ENCODE measurements at regions not wholly inside any gene's neighbourhood (a gene's known extent, or its start where the extent isn't known, plus 50 kb on each side); places are given as distances from the start of the nearest gene placed in this dataset.

DNA sequence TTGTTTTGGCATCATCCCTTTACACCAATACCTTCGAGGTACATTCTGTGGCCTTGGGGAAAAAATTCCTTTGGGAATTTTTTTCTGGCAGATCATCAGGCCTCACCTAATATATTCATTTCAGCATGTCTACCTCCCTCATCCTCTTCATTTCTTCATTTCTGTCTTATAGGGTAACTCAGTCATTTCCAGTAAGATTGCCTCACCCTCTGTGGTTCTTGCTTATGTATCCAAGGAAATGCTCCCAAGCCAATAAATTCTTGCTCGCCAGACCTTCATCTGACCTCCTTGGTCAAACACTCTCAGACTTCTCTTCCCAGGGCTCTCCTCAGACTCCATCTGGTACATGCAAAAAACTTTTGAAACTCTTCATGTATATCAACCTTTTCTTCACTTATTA, 265.6 kb downstream of the TMX3 start:
- H4K91ac ChIP-seq (replicated peaks; ENCODE audit: insufficient read length, low read length): no peak overlapping the region
- H2BK20ac ChIP-seq (ENCODE audit: low read length): no peak overlapping the region
- no peak overlapping the region for H2BK15ac ChIP-seq (ENCODE audit: low read length)
- H3K23me2 ChIP-seq (ENCODE audit: low read depth, low read length): no peaks in the 10 kb centered on the region; the same call in 1 of the 2 replicates
- 97% methylated on average over 2 of the region's 2 CpGs; no CpG with 5 or more reads in 1 of the 2 experiments for WGBS, 2 experiments (ENCODE audit: extremely low coverage in 1 of 2, insufficient coverage in 1 of 2, insufficient read length in 1 of 2, insufficient replicate concordance in 2 of 2, low coverage in 1 of 2, low lambda C conversion rate in 2 of 2, missing lambda C conversion rate in 1 of 2)
- no peak overlapping the region for H2BK12ac ChIP-seq (ENCODE audit: low read depth, low read length)
- no peak overlapping the region for H3K23ac ChIP-seq (ENCODE audit: insufficient read length)
- H4K5ac ChIP-seq (ENCODE audit: insufficient read length, low read depth, low read length): no peak overlapping the region
- H3K4me1 ChIP-seq (replicated peaks in 1 of 4; ENCODE audit: control insufficient read depth in 3 of 4, insufficient read depth in 4 of 4, low read length in 3 of 4): no peaks in the 10 kb centered on the region
- H2BK5ac ChIP-seq (ENCODE audit: low read depth, low read length): no peak overlapping the region
- H3K14ac ChIP-seq (ENCODE audit: insufficient read length): no peak overlapping the region
- no peaks in the 10 kb centered on the region for H4K20me1 ChIP-seq (replicated peaks in 1 of 2; ENCODE audit: control insufficient read depth in 1 of 2, insufficient read depth in 2 of 2, low read length in 2 of 2)
- no peak for DNase-seq (ENCODE audit: low read depth in 1 of 2, low spot score in 2 of 2)
- no peak overlapping the region for H3K18ac ChIP-seq (ENCODE audit: extremely low read depth, low read length)
- H3K27ac ChIP-seq (ENCODE audit: low read depth, low read length): no peak overlapping the region
- no peak overlapping the region for H3K4ac ChIP-seq (replicated peaks; ENCODE audit: insufficient read length, low read depth, low read length)
- no peak overlapping the region for H3K9ac ChIP-seq (replicated peaks in 1 of 4; ENCODE audit: extremely low read depth in 1 of 4, low read depth in 3 of 4, low read length in 3 of 4)
- no peak overlapping the region for H4K8ac ChIP-seq (ENCODE audit: extremely low read depth, insufficient read depth, low read length)
- FAIRE-seq: no peak
- no peak overlapping the region for H3K4me3 ChIP-seq (ENCODE audit: extremely low read depth in 1 of 4, insufficient read depth in 2 of 4, low read depth in 3 of 4, low read length in 4 of 4)
- no peak overlapping the region for H2AK5ac ChIP-seq (ENCODE audit: low read depth, low read length)
- H3K56ac ChIP-seq (replicated peaks; ENCODE audit: insufficient read length, low read depth, low read length): no peak overlapping the region
- no peaks in the 10 kb centered on the region for H3K9me3 ChIP-seq (ENCODE audit: insufficient read depth in 2 of 2, low read depth in 1 of 2, low read length in 1 of 2)
- no peak overlapping the region for H2AFZ ChIP-seq (ENCODE audit: low read length)
- H3K27me3 ChIP-seq (replicated peaks in 1 of 4; ENCODE audit: control insufficient read depth in 3 of 4, extremely low read depth in 1 of 4, insufficient read depth in 3 of 4, low read length in 3 of 4): no peaks in the 10 kb centered on the region
- no peaks in the 10 kb centered on the region for H3K79me1 ChIP-seq (ENCODE audit: low read depth, low read length)
- ChIA-PET POLR2A (ENCODE audit: partially characterized antibody) (no interaction called here), CTCF (ENCODE audit: partially characterized antibody) (no interaction called here)
- no peak overlapping the region for H3K4me2 ChIP-seq (ENCODE audit: insufficient read depth in 1 of 2, low read depth in 2 of 2, low read length in 2 of 2)
- H3K36me3 ChIP-seq (ENCODE audit: control insufficient read depth in 2 of 4, insufficient read depth in 4 of 4, low read length in 3 of 4): no peaks in the 10 kb centered on the region
- no peaks in the 10 kb centered on the region for H3K79me2 ChIP-seq (ENCODE audit: control insufficient read depth in 1 of 2, insufficient read depth in 2 of 2, low read length in 2 of 2)
- no peak overlapping the region for H2BK120ac ChIP-seq (replicated peaks; ENCODE audit: low read depth, low read length)
- TF ChIP-seq RAD21 (IDR thresholded peaks at IDR 0.05 in 1 of 2, conservative IDR thresholded peaks at IDR 0.05 in 1 of 2; ENCODE audit: low read depth in 2 of 2, low read length in 2 of 2) (no peak), EGR1 (IDR thresholded peaks at IDR 0.05; ENCODE audit: borderline replicate concordance, low read depth, low read length) (no peak), JUND (IDR thresholded peaks at IDR 0.05; ENCODE audit: low read length) (no peak), SIRT6 (IDR thresholded peaks at IDR 0.05; ENCODE audit: low read length) (no peak), SP2 (IDR thresholded peaks at IDR 0.05; ENCODE audit: low read length) (no peak), CBX8 (IDR thresholded peaks at IDR 0.05; ENCODE audit: borderline replicate concordance, low read depth, low read length) (no peak), GABPA (IDR thresholded peaks at IDR 0.05; ENCODE audit: borderline replicate concordance, insufficient read depth, low read length) (no peak), BCL11A (IDR thresholded peaks at IDR 0.05; ENCODE audit: low read depth in 2 of 2, low read length in 2 of 2) (no peak), HDAC6 (IDR thresholded peaks at IDR 0.05; ENCODE audit: low read depth, low read length) (no peak)
